ENCODE measurements at regions not wholly inside any gene's neighbourhood (a gene's known extent, or its start where the extent isn't known, plus 50 kb on each side); places are given as distances from the start of the nearest gene placed in this dataset.
"Not testable (repeated sequence)": the region's sequence is repeated elsewhere in the genome, so short reads cannot be mapped to it uniquely, and the experiment has no call there.

DNA sequence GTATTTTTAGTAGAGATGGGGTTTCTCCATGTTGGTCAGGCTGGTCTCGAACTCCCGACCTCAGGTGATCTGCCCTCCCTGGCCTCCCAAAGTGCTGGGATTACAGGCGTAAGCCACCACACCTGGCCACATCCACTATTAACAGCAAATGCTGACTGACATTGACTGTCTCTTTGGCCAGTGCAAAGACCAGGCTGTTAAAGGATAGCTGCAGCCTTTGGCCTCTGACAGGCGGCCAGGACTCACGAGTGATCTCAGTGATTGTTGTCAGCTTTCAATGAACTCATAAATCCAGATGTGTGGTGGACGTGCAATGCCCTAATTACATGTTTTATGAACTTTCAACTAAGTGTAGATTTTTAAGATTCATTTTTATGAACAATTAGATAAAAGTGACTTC is 174.4 kb upstream of the EXOC2 start:
- no peak for DNase-seq (ENCODE audit: low read depth in 2 of 2, low spot score in 1 of 2)

DNA sequence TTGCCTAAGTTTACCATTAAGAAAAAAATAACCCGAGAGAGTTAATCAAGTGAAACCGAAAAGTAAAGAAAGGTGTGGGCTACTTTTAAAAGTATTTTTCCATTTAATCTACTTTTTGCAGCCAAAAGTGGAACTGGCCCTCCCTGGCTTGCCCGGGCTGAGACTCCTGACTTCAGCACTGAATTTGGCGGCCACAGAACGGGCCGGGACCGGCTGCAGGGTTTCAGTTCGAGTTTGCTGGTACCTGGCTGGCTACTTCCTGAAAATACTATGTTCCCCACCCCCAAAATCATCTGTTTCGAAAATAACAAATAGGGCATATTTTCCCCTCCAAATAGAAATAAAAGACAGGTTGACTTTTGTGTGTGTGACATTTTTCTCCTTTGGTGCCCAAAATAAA is 173.4 kb upstream of the EXOC2 start:
- no peak for DNase-seq (ENCODE audit: low read depth in 2 of 2, low spot score in 1 of 2)

DNA sequence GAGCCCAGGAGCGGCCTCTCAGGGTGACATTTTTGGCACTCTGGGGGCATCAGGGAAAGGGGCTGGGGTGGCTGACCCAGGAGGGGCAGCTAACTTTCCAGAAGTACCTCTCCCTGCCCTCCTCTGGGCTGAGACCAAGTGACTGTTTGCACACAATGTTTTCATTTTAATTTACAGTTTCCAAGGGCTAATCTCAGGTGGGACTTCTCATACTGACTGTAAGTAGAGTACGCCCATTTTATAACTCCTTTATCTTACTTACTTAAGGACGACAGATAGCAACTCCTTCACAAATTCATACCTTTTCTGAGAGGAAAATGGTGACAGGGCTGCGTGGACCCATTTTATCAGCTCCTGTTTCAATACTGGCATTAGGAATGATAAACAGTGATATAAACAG is 172.9 kb upstream of the EXOC2 start:
- DNase-seq (ENCODE audit: low read depth in 2 of 2, low spot score in 1 of 2), result no peak

DNA sequence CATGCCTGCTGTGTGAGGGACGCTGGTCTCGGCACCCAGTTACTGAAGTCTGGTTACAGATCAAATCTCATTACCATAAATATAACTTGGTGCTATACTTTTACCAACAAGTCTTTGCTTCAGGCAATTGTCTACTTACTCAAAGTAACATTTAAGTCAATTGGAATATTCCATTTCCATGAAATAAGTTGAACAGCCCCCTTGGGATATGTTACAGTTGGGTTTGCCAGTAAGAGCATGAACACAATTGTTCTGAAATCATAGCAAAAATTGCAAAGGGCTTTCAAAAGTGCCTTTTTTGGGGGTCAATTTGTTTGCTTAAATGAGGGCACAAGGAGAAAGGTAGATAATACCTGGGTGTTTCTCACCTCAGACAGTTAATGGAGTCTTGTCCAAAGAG is 170.9 kb upstream of the EXOC2 start:
- no peak for DNase-seq (ENCODE audit: low read depth in 2 of 2, low spot score in 1 of 2)

DNA sequence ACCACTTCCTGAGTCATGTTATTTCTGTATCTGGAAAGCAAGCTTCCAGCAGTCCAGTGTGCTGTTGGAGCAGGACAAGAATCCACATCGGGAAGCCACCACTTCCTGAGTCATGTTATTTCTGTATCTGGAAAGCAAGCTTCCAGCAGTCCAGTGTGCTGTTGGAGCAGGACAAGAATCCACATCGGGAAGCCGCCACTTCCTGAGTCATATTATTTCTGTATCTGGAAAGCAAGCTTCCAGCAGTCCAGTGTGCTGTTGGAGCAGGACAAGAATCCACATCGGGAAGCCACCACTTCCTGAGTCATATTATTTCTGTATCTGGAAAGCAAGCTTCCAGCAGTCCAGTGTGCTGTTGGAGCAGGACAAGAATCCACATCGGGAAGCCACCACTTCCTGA is 170.2 kb upstream of the EXOC2 start:
- not testable (repeated sequence) for DNase-seq (ENCODE audit: low read depth in 2 of 2, low spot score in 1 of 2)

DNA sequence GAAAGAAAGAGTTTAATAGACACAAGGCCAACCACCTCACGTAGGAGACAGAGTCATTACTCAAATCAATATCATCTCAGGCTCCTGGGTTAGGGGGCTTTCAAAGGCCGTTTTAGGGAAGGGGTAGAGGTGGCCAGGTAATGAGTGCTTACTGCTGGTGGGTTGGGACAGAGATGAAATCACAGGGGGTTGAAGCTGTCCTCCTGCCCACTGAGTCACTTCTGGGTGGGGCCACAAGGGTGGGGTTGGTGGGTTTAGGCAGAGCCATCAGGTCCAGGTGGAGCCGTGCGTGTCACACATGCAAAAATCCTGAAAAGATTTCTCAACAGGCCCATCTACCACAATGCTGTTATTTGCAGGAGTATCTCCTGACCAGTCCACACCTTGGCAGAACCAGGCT is 167.0 kb upstream of the EXOC2 start:
- no peak for DNase-seq (ENCODE audit: low read depth in 2 of 2, low spot score in 1 of 2)

DNA sequence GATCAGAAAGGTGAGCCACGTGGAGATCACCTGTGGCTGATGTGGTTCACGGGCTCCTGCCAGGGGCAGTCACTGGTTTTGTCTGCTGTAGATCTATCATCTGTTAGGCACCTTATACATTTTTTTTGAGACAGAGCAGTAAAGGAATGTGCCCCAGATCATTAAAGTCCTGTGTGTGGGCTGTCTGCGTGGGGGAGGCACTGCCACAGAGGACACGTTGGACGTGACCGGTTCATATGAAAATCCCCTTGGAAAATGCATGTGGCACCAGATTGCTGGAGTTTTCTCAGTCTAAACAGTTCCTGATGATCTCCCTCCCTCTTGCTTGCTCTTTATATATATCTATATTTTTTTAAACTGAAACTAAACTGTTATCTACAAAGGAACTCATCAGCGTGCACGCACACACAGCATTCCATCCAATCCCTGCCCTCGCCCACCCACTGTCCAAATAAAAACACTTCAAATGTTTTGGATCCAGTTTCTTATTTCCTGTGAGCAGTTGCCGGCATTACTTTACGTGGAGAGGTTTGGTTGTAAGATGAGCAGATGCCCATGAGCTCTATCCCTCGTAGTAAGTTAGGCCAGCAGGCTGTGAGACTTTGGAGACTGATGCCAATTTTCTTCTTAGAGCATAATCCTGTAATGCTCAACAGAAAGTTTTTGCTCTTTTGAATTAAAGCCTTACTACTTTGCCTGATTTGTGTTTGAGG is 161.6 kb upstream of the EXOC2 start:
- no peak for DNase-seq (ENCODE audit: low read depth in 2 of 2, low spot score in 1 of 2)

DNA sequence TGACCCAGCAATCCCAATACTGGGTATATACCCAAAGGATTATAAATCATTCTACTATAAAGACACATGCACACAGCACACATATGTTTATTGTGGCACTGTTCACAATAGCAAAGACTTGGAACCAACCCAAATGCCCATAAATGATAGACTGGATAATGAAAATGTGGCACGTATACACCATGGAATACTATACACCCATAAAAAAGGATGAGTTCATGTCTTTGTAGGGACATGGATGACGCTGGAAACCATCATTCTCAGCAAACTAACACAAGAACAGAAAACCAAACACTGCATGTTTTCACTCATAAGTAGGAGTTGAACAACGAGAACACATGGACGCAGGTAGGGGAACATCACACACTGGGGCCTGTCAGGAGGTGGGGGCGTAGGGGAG is 159.3 kb upstream of the EXOC2 start:
- DNase-seq (ENCODE audit: low read depth in 2 of 2, low spot score in 1 of 2), result not testable (repeated sequence)

DNA sequence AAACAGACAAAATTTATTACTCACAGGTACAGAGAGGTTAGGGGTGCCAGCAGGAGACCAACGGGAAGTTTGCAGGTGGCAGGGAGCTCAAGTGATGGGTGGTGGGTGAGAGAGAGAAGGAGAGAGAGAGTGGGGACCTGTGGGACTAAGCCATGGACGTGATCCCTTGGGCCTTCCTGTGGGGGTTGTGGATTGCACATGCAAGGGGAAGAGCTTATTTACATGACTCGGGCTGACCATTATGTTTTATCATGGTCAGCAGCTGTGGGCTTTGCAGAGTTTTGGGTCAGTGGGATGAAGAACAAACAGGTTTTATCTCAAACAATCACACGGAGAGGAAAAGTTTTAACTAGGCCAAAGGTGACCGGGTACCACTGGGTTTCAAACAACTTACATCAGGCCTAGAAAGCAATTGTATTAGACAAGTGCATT is 156.2 kb upstream of the EXOC2 start:
- no peak for DNase-seq (ENCODE audit: low read depth in 2 of 2, low spot score in 1 of 2)

DNA sequence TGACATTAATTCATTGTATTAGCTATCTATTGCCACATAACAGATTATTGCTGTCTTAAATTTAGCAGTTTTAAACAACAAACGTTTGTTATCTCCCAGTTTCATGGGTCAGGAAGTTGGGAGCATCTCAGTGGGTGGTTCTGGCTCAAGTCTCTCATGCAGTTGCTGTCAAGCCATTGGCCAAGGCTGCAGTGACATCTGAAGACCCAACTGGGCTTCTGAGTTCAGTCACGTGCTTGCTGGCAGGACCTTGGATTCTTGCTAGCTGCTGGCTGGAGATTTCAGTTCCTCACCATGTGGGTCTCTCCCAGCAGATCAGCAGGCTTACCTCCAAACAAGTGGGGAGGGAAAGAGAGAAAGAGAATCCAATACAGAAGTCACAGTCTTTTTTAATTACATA is 152.6 kb upstream of the EXOC2 start:
- no peak for DNase-seq (ENCODE audit: low read depth in 2 of 2, low spot score in 1 of 2)

DNA sequence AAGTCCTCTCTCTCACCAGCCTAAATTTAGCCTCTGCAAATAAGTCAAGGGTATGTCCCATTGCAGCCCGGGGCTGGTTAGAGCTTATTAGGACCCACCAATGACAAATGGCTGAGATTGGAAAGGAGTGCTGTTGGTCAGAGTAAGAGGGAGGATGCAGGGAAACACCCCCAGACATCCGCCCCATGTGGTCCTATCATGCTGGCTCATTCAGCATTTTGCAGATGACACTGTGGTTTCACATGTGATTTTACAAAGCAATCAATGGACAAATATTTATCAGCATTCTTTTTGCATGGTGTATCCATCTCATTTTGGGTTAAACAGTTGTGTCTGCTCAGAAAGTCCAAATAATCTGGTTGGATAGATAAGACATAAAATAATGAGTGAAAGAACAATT is 152.2 kb upstream of the EXOC2 start:
- DNase-seq (ENCODE audit: low read depth in 2 of 2, low spot score in 1 of 2), result no peak

DNA sequence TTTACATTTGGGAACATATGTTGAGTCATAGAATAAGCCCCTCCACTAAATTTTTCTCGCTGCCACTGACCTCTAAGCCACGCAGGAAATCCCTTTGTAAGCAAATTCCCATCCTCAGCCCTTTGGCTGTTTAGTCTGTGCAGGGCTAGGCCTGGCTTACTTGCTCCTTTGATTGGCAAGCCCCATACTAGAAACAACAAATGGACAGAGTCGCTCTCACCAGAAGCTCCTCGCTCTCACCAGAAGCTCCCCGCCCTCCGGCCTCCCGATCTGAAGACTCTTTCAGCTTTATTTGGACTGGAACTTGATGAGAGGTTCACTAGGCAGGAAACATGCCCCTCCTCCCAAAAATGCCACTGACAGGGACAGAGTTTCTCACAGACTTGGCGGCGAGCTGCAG is 149.2 kb upstream of the EXOC2 start:
- DNase-seq (ENCODE audit: low read depth in 2 of 2, low spot score in 1 of 2), result no peak

DNA sequence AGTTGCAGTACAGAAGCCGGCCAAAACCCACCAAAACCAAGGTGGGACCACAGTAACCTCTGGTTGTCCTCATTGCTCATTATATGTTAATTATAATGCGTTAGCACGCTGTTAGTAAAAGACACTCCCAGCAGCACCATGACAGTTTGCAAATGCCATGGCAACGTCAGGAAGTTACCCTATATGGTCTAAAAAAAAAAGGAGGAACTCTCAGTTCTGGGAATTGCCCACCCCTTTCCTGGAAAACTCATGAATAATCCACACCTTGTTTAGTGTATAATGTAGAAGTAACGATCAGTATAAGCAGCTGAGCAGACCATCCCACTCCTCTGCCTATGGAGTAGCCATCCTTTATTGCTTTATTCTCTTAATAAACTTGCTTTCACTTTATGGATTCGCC is 148.6 kb upstream of the EXOC2 start:
- no peak for DNase-seq (ENCODE audit: low read depth in 2 of 2, low spot score in 1 of 2)

DNA sequence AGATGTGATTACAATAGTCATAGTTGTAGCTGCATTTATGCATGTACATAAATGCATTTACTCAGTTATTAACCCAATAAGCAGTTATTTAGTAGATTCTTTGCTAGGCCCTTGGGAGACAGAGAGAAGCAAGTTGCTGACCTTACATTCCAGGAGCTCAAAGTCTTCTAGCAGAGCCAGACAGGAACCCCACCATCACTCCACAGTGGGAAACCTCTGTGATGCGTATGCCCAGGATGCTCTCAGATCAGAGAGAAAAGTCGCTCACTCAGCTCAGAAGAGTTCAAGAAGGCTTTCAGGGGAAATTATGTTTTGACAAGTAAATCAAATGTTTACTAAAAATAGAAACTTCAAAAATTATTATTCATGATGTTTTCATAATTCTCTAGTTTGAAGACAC is 146.3 kb upstream of the EXOC2 start:
- no peak for DNase-seq (ENCODE audit: low read depth in 2 of 2, low spot score in 1 of 2)

DNA sequence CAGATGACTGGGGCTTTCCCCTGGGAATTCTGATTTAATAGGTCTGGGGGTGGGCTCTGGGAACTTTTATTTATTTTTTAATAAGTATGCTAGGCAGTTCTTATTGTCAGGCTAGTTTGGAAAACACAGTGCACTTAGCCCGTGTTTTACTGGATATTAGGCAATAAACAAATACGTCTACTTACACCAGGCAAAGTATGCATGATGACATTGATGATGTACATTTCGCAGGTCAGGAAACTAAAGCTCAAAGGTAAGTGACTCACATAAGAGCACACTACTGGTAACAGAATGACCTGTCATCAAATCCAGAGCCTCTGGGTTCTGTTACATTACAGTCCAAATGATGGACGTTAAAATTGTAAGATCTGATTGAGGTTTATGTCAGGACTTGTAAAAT is 144.4 kb upstream of the EXOC2 start:
- DNase-seq (ENCODE audit: low read depth in 2 of 2, low spot score in 1 of 2), result no peak

DNA sequence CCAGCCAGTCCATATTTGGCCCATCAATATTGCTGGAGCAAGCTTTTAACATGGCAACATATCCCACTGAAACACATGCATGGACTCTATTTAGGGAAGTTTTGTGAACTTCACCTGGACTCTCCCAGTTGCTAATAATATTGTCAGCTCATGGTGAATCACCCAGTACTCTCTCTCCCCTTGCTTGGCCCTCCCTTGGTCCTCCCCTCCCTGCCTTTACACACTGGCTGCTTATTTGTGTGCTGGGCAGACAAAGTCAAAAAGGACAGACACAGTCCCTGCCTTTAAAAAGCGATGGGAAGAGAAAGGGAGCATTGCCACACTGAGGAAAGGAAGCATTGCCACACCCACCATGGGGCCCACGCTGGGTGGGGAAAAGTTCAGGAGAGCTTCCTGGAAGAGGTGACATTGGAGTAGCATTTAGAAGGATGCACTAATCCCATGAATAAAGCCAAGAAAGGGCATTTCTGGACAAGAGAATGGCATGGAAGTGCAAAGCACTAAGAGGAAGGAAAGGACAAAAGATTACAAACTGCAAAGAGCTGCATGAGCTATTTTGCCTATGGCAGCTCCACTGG is 143.4 kb upstream of the EXOC2 start:
- no peak for DNase-seq (ENCODE audit: low read depth in 2 of 2, low spot score in 1 of 2)

DNA sequence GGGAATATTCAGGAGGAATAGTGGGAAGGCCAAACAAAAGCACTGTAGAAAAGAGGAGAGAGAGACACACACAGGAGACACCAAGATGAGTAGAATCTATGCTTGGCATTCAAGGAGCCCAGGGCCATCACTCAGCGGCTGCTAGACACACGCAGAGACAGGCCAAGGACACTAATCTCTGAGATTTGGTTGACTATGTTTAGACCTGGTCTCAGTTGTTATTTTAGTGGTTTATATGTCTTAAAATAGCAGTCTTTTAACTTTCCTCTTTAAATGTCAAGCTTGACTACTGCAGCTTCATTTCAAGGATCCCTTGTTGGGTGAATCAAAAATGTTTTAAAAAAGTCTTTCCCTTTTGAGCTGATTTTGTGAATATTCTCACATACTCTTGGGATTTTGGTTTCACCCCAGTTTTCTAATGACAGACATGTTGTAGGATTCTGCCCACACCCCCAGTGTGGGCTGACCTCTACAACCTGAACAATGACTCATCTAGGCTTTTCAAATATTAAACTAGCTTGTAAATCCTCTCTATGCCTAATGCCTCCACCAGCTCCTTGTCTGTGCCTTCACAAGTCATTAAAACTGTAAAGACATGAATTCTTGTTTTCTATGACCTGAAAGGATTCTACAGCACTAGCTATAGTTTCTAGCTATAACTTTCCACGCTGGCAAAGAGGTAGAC is 142.7 kb upstream of the EXOC2 start:
- no peak for DNase-seq (ENCODE audit: low read depth in 2 of 2, low spot score in 1 of 2)

DNA sequence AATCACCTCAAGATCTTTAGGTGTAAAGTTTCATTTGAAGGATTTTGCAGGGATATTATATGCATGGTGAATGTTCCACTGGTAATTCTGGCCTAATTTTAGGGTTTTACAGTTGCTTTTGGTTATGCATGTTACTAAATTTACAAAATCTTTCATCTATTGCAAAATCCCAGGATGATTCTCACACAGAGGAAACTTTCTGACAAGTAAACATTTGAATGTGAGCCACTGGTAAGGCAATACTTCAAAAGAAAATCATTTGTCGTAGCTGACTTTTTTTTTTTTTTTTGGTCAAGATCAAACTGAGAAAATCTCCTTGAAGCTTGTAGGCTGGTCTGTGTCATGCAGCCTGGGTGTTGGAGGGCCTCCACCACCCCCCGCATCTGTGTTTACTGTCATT is 141.9 kb upstream of the EXOC2 start:
- DNase-seq (ENCODE audit: low read depth in 2 of 2, low spot score in 1 of 2), result no peak

DNA sequence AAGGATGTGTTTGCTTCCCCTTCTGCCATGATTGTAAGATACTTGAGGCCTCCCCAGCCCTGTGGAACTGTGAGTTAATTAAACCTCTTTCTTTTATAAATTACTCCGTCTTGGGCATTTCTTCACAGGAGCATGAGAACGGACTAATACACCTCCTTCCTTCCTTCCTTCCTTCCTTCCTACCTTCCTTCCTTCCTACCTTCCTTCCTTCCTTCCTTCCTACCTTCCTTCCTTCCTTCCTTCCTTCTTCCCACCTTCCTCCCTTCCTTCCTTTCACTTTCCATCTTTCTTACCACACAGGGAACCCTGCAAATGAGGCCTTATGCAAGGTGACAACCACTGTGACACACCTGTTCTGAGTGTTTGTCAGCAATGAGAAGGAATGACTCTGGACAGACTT is 141.3 kb upstream of the EXOC2 start:
- DNase-seq (ENCODE audit: low read depth in 2 of 2, low spot score in 1 of 2), result no peak

DNA sequence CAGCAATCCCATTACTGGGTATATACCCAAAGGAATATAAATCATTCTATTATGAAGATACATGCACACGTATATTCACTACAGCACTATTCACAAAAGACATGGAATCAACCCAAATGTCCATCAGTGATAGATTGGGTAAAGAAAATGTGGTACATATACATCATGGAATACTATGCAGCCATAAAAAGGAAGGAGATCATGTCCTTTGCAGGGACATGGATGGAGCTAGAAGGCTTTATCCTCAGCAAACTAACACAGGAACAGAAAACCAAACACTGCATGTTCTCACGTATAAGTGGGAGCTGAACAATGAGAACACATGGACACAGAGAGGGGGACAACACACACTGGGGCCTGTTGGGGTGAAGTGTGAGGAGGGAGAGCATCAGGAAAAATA is 139.9 kb upstream of the EXOC2 start:
- DNase-seq (ENCODE audit: low read depth in 2 of 2, low spot score in 1 of 2), result not testable (repeated sequence)

DNA sequence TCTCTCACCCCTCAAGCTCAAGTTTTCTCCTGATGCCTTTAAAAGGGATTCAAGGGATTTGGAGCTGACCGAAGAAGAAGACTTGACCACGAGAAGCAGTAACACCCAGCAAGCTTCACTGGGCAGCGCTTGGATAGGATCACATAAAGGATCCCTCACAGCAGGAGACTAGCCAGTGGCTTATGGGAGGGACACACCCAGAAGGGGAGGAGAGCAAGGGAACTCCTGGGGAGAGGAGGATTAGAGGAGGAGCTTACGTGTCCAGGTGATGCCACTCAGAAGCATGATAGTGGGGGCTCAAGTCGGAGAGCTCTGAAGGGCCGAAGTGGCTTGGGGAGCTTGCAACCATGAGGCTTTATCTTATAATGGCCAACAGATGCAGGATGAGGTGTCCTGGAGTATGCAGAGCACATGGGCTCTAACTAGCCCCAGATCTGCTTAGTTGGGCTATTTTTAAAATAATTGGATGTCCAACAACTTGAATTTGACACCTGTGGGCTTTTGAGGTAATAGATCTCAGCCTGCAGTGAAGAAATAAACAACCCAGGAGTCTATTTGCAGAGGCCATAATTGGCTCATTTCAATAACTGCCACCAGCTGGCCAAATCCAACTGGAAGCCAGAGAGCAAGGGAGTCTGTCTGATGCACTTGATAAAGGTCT is 137.9 kb upstream of the EXOC2 start:
- no peak for DNase-seq (ENCODE audit: low read depth in 2 of 2, low spot score in 1 of 2)

DNA sequence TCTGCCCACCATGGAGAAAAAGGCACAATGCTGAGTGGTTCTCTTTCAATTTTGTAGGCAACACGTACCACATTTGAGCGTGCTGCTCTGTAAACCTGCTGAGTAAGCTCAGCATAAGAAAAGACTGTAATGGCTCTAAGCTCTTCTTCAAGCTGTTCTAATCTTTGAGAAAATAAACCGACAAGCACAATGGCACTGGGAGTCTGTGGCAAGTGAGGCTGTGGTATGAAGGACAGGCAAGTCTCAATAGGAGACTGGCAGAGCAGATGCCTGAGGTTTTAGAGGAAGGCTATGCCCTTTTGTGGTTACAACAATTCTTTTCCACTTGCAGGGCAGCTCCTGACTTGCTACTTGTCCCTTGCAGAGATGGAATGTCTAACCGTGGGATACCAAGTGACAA is 136.7 kb upstream of the EXOC2 start:
- DNase-seq (ENCODE audit: low read depth in 2 of 2, low spot score in 1 of 2), result no peak
